OCI-LY3 (cell line): ENCODE measurements at regions not wholly inside any gene's neighbourhood (a gene's known extent, or its start where the extent isn't known, plus 50 kb on each side); places are given as distances from the start of the nearest gene placed in this dataset.

ENCODE experiments used
- CTCF ChIP-seq: fragments of 200-600, 300-600 bp; sonication (generic); IDR thresholded peaks from 2 replicates; pipeline ENCODE4 v1.5.1; 2014; ENCODE audit warnings: antibody characterized with exemption, low read length, low read depth
- EZH2phosphoT487 ChIP-seq: fragments of 200-600 bp; shearing (Covaris generic); IDR thresholded peaks from 2 replicates; pipeline ENCODE4 v1.6.1; 2018; ENCODE audit warnings: antibody characterized with exemption, mixed run types, low read depth

DNA sequence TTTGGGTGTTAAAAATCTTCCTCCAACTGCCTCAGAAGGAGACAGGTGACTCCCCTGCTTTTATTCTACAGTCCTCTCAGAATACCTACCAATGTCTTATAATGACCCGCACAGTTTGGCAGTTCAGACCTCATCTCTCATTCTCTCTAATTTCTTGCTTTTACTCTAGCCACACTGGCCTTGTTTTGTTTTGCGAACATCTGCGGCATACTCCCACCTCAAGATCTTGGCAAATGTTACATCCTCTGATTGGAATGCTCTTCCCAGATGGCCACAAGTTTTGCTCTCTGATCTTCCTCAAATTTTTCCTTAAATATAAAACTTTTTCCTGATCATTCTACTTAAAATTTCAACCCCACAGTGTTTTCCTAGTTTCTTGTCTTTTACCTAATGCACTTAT lies 94.1 kb downstream of the PLSCR2 start:
- TF ChIP-seq CTCF (no peak), EZH2phosphoT487 (no peak)
